GM12873 (cell line): ENCODE measurements at regions not wholly inside any gene's neighbourhood (a gene's known extent, or its start where the extent isn't known, plus 50 kb on each side); places are given as distances from the start of the nearest gene placed in this dataset.

Source experiments
- CTCF ChIP-seq: IDR thresholded peaks from 2 replicates; pipeline ENCODE4 v1.5.1; 2012; ENCODE audit warnings: low read depth, mild to moderate bottlenecking, moderate library complexity, low read length, control low read depth; ENCODE audit not compliant: insufficient read depth; ENCODE audit errors: missing control alignments

DNA sequence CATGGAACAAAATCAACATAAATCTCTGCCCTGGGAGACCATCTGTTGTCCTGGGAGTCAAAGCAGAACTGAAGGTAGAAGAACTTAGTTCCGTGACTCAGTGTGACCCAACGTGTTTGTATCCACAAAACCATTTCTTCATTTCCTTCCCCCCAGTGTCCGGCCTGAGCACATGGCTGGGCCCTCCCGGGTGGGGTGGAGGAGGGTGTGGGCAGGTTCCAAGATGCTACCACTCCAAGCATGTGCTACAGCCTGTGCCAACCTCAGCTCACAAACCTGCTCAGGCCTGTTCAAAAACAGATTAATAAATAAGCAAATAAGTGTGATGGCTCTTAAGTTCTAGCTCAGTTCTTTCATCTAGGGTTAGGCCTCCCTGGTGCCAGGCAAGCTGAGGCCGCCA is 55.3 kb downstream of the SHANK2 start:
- no peak for TF ChIP-seq CTCF

GRCh38 chr11:71194710-71195109 is 57.7 kb downstream of the SHANK2 start:
- TF ChIP-seq CTCF, result no peak

- TF ChIP-seq CTCF, result no peak
These were observed 58.9 kb downstream of the SHANK2 start for GRCh38 chr11:71193431-71193830.

GRCh38 chr11:71192629-71193028 is 59.7 kb downstream of the SHANK2 start:
- no peak for TF ChIP-seq CTCF

DNA sequence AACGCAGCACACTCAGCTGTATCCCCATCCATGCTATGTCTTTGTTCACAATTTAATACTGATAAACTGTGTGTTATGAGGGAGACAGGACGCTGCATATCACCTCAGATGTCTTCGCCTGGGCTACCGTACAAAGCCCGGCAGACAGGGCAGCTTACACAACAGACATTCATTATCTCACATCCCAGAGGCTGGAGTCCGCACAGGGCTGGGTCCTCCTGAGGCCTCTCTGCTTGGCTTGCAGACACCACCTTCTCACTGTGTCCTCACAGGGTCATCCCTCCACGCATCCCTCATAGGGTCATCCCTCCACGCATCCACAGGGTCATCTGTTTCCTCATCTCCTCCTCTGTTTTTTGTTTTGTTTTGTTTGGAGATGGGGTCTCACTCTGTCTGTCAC is 61.2 kb downstream of the SHANK2 start:
- no peak for TF ChIP-seq CTCF

DNA sequence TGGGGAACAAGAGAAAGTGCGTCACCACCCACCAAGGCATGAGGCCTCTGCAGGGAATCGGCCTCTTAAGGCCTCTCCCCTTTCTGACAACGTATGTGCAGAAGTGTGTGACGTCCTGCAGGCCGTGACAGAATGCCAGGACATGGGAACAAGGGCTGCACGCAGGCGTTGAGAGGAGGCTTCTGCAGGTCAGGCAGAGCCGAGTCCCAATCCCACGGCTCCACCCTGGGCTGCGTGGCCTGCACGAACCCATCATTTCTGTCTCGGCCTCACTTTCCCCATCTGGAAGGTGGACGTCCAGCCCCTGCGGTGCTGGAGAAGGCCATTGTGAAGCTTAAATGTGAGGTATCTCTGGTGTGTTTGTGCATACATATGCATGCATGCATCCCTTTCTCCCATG is 61.8 kb downstream of the SHANK2 start:
- no peak for TF ChIP-seq CTCF

DNA sequence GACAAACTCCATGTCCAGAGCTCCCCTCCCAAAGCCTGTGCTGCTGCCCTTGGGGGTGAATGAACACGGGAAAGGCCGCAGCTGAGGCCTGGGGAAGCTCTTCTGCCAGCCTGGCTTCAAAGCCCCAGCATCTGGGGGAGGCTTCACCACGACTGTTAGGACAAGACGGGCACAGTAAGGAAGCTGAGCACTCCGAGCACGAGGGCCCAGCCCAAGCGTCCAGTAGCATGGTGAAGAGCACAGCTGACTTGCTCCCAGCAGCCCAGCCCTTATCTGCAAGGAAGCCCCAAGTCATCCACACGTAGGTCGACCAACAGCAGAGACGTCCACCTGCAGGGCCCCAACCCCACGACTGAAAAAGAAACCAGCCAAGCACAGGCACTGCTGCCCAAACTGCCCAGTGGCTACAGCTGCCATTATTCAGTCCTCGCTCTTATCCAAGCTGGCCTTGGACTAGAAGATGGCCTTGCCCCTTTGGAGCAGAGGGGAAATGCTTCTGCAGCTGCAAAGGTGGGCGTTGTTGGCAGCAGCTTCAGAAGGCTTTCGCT is 62.5 kb downstream of the SHANK2 start:
- TF ChIP-seq CTCF, result no peak
